NCI-H1694 (cell line): ENCODE measurements at regions not wholly inside any gene's neighbourhood (a gene's known extent, or its start where the extent isn't known, plus 50 kb on each side); places are given as distances from the start of the nearest gene placed in this dataset.
"Not testable (repeated sequence)": the region's sequence is repeated elsewhere in the genome, so short reads cannot be mapped to it uniquely, and the experiment has no call there.

ENCODE experiments used
- DNase-seq: peaks from one replicate; lab custom pipeline; 2025; lab: John Stamatoyannopoulos, UW

- no peak for DNase-seq
These were observed 1266.3 kb downstream of the SI start for GRCh38 chr3:163812006-163812405.

DNA sequence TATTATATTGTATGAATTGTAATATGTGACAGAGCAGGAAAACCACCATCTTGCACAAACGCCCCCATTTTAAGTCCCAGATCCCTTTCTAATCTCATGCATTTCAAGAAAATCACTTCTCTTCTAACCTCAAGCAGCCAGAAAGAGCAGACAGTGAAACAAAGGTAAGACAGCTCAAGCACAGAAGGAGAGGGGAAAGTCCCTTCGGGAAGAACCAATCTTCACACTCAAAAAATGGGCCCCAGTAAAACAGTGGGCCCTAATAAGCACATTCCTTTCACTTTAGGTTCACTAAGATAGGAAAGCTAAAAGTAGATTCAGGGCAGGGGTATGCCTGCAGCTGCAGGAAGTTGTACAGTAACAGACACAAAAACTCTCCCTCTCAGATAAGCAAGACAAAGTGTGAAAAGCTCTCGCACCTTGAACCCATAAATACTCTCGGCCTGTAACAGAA is 1268.7 kb downstream of the SI start:
- DNase-seq, result no peak

DNA sequence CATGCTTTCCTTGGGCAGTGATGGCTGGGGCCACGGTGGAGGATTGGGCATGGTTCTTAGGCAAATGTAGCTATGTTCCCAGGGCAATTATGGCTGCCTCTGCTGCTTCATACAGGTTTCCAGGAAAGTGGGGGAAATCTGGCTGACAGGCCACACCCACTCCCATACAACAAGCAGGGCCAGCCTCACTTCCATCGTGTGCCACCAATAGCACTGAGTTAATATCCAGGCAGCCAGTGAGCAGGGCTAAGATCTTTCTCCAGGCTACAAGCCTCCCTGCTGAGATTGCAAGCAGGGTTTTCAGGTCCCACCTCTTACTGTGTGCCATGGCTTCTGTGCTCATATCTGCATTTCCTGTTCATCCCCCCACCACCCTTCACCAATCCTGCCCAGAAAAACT is 1291.9 kb downstream of the SI start:
- DNase-seq, result no peak

DNA sequence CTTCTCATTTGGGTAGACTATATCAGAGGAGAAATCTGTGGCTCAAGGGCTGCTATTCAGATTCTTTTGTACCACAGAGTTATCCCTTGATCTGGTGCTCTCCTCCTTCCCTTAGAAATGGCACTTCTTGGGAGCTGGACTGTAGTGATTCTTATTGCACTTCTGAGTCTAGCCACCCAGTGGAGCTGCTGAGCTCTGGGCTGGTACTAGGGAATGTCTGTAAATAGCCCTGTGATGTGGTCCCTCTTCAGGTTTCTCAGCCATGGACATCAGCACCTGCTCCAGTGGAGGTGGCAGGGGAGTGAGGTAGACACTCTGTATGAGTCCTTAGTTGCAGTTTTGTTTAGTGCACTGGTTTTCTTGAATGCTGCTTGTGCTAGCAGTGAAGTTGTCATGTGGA is 1292.6 kb downstream of the SI start:
- no peak for DNase-seq

DNA sequence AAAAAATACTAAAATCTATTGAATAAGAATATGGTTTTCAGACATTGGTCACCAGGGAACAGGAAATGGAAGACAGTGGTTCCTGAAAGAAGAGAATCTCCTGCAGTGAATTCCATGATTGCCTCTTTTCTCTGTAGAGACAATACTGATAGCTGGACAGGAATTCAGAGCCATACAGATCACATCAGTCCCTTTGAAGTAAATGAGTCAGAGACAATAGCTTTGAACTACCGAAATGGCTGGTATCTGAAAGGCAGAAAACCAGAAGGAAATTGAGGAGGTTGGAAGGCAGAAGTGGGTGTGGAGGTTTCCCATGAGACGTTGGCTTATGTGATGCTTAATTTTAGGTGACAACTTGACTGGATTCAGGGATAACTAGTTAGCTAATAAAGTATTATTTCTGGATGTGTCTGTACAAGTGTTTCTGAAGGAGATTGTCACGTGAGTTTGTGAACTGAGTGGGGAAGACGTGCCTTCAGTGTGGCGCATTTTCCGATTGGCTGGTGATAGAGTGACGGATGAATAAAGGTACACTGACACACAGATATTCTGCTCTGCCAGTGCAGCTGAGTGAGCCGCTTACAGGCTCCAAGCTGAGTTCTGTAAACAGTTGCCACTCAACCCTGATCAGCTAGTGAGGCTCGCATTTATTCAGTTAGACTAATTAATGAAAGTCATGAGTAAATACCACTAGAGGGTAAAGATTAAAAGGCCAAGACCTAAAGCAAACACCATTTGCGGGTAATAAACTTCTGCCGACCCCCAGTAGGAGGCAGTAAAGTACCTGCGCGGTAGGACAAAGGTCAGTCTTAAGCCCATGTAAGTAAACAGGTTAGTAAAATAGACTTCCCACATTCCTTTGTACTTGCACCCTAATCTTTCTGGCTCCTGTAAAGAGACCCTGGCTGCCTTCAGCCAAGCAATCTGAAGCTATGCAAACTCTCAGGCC is 1298.6 kb downstream of the SI start:
- DNase-seq, result no peak

- no peak for DNase-seq
These were observed 1301.6 kb downstream of the SI start for GRCh38 chr3:163776743-163777142.

- no peak for DNase-seq
These were observed 1305.2 kb downstream of the SI start for GRCh38 chr3:163773136-163773535.

- no peak for DNase-seq
These were observed 1310.2 kb downstream of the SI start for GRCh38 chr3:163768048-163768447.

DNA sequence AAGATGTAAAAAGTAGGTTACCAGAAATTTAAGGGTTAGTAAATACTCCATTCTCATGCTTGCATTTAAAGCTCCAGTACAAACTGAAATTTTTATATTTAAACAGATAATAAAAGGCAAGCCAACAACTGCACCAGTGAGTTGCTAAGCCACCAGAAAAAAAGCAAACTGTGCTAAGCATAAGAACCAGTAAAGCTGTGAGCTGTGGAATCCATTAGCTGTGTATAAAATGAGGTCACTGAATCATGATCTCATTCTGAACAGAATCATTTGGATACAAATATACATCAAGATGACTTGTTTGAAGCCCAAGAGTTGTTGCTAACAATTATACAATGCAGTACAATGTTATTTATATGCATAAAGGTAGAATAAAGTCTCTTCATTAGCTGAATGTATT is 1312.2 kb downstream of the SI start:
- DNase-seq, result no peak

- DNase-seq, result no peak
These were observed 1325.3 kb downstream of the SI start for GRCh38 chr3:163753033-163753432.

- DNase-seq, result no peak
These were observed 1333.1 kb downstream of the SI start for GRCh38 chr3:163745204-163745603.

DNA sequence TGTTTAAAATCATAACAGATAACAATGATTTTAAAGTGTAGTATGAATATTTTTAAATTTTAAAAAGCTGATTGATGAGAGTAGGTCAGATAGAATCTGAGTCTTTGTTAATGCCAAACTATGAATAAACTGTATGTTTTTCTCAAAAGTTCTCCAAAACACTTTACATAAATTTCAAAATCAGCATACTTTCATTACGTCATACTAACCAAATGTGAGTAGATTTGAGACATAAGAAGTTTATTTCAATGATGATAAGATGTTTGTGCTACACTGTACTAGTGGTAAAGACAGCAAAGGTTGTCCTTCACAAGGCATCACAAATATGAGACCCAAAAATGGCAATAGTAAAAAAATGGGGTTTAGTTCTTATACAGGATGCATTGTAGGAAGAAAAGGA is 1342.9 kb downstream of the SI start:
- no peak for DNase-seq

- DNase-seq, result no peak
These were observed 1347.6 kb downstream of the SI start for GRCh38 chr3:163730684-163731083.

GRCh38 chr3:163726125-163726524 is 1352.2 kb downstream of the SI start:
- no peak for DNase-seq

DNA sequence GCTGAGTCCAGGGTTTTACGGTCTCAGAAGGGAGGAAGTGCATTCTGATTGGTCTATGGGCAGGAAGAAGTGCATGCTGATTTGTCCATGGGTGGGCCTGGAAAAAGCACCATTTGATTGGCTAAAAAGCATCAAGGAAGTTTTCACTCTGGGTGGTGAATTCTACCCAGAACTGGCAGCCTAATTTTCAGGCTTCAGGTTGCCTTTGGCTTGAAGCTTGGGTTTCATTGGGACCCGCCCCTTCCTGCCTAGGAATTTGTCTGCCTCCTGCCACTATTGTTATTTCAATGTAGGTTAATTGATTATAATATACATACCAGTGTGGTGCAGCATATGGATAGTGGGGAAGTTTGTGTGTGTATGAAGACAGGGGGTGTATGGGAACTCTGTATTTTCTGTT is 1355.9 kb downstream of the SI start:
- DNase-seq, result no peak

GRCh38 chr3:163721596-163721995 is 1356.7 kb downstream of the SI start:
- no peak for DNase-seq

DNA sequence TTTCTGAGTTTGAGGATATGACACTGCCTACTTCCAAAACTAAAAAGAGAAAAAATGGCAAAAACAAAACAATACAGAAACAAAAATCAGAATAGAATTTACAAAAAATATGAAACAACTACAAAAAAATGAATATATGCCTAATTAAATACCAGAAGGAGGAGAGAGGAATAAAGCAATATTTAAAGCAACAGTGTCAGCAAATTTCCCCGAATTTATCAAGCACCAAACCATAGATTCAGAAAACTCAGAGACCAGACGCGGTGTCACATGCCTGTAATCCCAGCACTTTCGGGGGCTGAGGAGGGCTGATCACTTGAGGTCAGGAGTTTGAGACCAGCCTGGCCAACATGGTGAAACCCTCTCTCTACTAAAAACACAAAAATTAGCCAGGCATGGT is 1360.9 kb downstream of the SI start:
- DNase-seq, result no peak

GRCh38 chr3:163708428-163708827 is 1369.9 kb downstream of the SI start:
- DNase-seq, result no peak

- no peak for DNase-seq
These were observed 1370.6 kb downstream of the SI start for GRCh38 chr3:163707659-163708058.

DNA sequence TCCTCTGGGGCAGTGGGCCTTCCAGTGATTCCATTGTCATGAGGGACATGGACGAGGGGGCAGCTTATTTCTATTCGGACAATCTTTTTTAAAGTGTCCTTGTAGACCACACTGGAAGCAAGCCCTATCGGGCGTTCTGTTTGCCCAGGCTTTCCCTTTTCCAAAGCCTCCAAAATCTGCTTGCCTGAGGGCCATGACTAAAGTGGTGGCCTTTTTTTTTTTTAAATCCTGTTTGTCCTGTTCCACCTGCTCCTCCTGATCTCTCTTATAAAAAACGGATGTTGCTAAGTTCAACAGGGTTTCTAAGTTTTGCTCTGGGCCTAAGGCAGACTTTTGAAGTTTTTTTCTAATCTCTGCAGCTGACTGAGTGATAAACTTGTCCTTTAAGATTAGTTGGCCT is 1380.1 kb downstream of the SI start:
- DNase-seq, result not testable (repeated sequence)

DNA sequence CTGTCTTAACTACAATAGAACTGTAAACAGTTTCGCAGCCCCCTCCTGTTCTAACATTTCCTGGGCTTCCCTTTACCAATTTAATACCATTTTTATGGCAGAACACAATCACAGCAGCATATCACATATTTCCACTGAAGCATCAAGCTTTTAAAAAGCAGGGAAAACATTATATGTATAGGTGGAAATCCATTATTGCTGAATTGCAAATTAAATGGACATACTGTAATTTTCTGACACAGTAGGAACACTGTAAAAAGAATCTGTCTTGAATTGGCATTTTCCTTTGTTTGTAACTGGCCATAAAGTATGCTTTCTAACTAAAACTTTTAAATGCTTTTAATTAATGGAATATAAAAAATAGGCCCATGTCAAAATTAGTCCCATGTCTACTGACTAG is 1385.8 kb downstream of the SI start:
- DNase-seq, result no peak

DNA sequence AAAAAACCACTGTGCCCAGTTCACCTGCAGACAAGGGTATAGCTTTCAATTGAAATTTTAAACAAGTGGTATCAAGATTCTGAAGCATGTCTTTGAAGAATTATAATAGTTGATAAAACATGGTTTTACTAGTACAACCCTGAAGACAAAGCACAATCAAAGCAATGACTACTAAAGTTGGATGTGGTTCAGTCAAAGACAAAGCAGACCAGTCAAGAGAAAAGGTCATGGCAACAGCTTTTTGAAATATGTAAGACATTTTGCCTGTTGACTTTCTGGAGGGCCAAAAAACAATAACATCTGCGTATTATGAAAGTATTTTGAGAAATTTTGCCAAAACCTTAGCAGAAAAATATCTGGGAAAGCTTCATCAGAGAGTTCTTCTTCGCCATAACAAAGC is 1393.6 kb downstream of the SI start:
- DNase-seq, result no peak

DNA sequence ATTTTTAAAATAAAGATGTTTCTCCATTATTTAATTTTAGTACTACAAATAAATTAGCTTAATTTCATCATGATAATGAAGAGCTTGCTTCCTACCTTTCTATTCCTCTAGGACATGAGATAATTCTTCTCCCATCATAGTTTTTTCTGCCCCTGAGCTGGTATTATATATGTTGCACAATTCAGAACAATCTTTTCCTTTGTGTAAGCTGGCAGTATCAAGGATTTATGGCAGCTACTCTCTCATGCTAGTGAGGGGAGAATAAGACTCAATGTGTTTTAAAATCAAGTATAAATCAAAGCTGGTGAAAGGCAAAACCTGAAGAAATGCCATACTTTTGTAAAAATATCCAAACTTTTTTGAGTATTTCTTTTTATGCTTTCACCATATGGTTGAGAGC is 1405.3 kb downstream of the SI start:
- no peak for DNase-seq

- no peak for DNase-seq
These were observed 1407.1 kb downstream of the SI start for GRCh38 chr3:163671201-163671600.
